Iris pigment epithelial cell (primary cell): ENCODE measurements at regions not wholly inside any gene's neighbourhood (a gene's known extent, or its start where the extent isn't known, plus 50 kb on each side); places are given as distances from the start of the nearest gene placed in this dataset.

Experiments
- DNase-seq: peaks from one replicate; pipeline ENCODE4 v3.0.0-alpha.2; 2011; ENCODE audit warnings: low read depth

DNA sequence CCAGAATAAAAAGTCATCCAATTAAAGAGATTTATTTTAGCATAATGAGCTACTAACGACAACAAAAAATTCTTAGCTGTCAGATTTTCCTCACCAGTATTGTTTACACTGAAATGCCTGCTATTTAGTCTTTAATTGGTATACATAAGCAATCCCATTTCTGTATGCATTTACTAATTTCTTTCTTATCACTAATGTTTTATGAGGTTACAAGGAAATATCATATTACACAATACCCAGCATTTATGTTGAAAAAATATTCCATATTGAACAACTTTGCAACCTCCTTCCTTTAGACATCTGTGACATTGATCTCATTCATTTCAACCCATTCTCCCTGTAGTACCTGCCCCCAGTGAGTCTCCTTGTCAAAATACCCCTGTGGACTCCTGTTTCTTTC is 135.4 kb downstream of the SLITRK6 start:
- no peak for DNase-seq

DNA sequence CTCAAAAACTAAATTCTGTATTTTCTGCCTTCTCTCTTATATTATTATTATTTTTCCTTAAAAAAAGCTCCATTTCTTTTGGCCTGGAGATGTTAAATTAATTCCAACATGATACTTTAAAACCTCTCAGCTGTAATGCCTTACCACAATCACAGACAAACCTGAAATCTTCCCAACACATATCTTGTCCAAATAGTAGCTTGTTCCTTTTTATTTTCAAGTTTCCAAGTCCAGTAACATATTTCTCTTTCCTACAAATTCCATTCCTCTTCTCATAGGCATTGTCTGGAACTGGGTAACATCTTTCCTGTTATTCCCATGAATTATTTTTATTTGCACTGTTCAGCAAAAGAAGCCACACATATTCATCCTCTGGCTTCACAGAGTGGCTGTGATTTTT is 137.0 kb downstream of the SLITRK6 start:
- DNase-seq = no peak

DNA sequence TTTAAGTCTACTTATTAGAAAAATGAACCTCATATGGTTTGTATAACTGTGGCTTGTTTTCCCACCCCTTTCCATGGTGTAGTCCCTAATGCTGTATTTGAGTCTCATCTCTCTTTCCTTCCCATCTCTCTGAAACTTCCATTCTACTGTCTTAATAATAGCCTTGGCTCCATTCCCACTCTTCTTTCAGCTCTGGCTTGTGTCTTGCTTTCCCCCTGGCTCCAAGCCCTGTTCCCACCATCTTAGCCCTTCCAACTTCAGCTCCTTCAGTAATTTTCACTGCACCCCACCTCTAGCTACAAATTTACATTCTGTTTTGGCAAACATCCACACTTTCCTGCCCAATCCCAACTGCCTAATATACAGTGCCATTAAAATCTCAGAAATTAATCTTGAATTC is 137.5 kb downstream of the SLITRK6 start:
- DNase-seq = no peak

DNA sequence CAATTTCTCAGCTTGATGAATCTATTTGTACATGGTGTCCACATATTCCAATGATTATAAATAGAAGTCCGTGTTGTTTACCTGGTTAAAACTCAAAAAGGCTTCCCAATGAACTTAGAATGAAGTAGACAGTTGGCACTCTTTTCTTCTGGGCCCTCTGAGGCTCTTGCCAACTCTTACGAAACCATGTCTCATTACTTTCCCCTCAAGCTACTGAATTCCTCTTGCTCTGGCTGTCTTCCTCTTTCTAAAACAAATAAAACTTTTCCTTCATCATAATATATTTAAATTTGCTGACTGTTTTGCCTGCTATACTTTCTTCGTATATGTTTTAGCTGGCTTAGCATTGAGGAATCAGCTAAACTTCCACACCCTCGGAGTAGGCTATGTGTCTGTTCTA is 139.7 kb downstream of the SLITRK6 start:
- DNase-seq = peak; percentile 22

DNA sequence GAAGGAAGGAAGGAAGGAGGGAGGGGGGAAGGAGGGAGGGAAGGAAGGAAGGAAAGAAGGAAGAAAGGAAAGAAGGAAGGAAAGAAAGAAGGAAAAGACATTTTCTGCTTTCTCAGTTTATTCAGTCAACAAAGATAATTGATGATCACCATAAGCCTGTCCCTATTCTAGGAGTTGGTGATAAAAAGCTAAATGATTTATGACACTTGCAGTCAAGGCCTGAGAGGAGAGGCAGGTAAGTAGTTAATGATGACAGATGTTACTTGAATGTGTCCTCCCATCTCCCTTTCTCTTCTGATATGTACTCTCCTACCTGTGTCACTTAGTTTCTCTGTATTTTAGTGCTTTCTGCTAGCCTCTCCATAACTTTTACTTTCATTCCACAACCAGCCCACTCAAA is 141.3 kb downstream of the SLITRK6 start:
- DNase-seq = no peak

DNA sequence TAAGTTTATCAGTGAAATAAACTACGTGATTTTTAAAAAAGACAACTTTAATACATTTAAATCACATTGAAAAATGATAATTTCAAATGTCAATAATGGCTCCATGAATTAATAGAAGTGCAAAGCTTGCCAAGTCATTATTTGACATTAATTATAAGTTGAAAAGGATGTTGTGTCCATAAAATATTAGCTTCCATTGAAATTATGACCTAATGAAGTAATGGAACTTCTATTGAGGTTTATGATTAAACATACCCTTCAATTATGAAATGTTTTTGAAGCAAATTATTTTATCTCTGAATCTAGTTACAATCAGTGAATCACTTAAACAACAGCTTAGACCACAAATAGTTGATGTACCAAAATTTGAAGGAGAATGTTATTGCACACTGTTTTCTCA is 144.2 kb downstream of the SLITRK6 start:
- no peak for DNase-seq

- DNase-seq = no peak
These were observed 145.0 kb downstream of the SLITRK6 start for GRCh38 chr13:85654227-85654626.

DNA sequence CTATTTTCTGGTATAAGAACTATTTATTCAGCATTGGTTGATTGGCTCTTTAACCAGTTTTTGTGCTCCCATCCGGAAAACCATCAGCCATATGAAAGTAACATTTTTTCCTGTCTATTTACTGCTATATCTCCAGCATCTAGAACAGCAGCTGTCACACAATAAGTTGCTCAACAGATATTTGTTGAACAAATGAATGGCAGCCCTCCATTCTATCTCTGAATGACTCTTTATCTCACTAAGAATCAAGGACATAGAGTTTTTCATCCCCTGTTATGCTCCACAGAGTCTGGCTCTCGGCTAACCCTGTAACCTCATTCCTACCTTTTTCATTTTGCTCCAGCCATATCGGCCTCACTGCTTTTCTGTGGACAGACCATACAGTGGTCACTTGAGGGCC is 145.5 kb downstream of the SLITRK6 start:
- no peak for DNase-seq

GRCh38 chr13:85652491-85652890 is 146.7 kb downstream of the SLITRK6 start:
- no peak for DNase-seq

GRCh38 chr13:85651440-85651839 is 147.8 kb downstream of the SLITRK6 start:
- DNase-seq = peak; percentile 31

DNA sequence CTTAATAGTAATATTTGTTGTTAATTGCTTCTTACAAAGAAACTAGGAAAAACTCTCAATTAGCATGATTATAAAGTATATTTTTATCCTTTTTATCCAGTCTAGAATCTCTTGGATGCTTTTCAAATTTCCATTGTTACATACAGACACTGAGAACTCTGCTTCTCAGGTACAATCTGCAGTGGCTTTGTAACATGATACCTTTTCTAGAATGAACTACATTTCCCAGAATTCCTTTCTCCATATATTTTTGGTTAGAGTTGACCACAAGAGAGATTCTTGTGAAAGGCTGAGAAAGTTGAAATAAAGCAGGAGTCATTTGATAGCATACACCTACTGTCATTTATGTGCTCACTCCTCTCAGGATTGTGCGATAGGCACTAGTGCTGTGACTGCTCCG is 148.6 kb downstream of the SLITRK6 start:
- DNase-seq = peak; percentile 2

DNA sequence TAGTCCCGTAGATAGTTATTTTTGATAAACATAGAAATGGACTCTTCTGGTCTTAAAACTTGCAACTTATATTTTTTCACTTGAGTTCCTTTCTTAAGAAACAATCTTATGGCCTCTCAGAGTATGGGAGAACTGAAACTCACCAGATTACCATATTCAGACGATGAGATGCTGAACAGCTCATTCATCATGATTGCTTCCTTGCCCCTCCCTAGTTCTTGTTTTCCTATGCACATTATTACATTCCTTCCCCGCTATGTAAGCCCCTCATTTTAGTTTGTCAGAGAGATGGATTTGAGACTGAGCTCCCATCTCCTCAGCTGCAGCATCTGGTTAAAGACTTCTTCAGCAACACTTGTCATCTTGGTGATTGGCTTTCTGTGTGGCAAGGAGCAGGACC is 158.5 kb downstream of the SLITRK6 start:
- DNase-seq = no peak

- no peak for DNase-seq
These were observed 160.3 kb downstream of the SLITRK6 start for GRCh38 chr13:85638815-85639393.

GRCh38 chr13:85638265-85638664 is 161.0 kb downstream of the SLITRK6 start:
- no peak for DNase-seq

DNA sequence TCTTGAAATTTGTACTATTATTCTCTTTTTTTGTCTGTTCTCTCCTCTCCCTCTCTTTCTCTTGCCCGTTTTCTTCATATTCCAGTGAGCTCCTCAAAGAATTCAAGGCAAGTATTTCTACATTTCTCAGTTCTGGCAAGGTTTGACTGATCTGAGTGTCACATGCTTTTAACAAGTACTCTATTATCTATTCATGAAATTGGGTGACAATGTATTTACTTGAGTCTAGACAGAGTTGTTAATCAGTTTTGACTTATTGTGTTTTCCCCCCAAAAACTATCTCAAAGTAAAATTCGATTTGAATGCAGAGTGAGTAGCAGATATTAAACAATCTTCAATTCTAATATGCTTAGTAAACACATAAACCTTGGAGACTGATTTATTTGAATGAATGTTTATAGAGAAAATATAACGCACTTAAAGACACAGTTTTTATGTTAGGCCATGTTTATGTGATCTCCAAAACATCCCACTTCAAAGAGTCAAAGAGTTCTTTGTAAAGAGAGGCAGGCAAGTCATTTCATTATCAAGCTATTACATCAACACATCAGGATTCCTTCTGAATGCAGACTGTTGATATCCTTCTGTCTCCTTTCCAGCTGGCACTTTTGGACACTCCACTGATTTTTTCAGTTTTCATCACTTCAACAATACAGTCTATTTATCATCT is 166.6 kb downstream of the SLITRK6 start:
- DNase-seq = no peak

DNA sequence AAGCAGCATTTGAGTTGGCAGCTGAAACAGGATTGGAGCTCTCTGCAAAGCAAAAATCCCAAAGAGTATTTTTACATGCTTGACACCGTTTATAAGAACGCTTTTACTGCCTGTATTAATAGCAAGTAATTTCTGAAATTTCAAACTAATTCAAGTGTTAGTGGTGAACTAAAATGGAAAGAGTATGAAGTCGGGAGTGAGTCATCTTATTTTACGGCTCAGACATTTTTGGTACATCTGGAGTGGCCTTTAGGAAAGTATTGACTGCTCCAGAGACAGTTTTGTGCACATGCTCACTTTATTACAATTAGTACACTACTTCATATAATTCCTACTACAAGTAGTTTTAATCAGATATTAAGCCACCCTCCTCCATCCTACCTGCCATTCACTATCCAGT is 167.4 kb downstream of the SLITRK6 start:
- DNase-seq = no peak

- DNase-seq = no peak
These were observed 172.6 kb downstream of the SLITRK6 start for GRCh38 chr13:85626603-85627002.

DNA sequence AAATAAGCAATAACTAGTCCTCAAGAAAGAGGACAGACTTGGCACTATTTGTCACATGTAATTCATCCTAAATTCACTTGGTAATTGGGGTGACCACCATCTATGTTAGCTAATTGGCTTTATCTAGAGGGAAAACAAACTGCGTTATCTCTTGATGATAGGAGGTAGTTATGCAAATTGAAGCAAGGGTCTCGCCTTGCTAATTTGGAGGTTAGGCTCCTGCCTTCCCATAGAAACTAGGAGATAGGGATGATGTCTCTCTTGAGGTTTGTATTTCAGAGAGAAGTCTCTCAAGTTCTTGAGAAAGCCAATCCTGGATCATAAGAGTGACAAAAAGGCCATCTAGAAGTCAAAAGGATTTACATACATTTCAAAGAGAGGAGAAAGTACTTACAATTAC is 179.9 kb downstream of the SLITRK6 start:
- DNase-seq = no peak

DNA sequence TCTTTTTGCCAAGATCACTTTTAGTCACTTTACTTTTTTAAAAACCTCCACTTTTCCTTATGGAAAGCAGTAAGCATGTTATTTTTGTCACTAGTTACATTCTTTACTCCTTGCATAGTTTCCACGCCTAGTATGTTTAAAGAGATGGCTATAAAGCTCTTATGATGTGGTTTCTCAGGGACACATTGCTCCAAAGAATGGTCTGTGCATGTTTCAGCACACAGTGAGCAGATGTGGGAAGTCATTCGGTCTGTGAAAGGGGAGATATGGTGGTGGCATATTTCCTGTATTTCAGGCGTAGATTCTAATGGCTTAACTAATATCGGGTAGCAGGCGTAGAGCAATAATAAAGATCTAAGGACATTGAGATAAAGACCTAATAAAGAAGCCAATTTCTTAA is 180.7 kb downstream of the SLITRK6 start:
- no peak for DNase-seq

DNA sequence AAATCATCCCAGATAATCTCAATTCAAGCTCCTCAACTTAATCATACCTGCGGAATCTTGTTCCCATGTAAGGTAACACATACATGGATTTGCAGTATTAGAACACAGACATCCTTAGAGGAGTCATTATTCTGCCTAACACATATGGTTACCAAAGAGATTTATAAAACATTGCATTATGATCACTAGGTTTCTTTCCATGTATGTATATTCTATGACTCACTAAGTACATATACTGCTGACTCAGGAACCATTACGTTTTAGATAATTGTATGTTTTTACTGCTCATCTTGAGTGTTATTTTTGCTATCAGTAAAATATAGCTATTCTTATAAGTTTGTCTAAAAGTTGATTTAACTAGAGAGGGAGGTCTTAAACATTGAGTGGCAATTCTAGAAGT is 182.9 kb downstream of the SLITRK6 start:
- DNase-seq = no peak

DNA sequence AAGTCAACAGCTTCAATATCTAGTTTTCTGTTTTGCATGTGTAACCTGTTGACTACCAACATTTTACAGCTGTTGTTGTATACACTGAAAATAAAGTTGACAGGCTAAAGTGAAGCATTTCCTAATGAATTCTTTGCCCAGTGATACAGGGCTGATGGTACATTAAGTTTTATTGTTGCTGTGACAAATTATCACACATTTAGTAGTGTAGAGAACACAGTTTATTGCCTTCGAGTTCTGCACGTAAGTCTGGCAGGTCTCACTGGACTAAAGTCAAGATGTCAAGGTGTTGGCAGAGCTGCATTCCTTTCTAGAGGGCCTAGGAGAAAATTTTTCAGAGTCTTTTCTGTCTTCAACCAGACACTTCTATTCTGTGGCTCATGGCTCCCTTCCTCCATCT is 184.2 kb downstream of the SLITRK6 start:
- DNase-seq = no peak

DNA sequence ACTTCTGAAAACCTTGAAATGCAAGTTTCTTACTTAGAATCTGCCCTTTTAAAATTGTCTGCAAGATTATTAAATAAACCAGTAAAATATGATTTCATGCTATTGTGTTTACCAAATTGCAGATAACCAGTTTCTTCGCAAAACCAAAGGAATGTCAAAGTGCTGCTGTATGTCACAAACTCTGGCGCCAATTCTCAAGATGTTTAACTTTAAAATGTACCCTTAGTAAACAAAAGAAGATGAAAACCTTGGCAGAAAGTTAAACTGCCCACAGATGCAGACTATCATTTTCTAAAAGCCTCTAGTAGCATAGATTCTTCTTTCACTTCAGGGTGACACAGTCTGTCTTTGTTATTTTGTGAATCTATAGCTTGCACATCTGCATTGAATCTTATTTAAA is 189.2 kb downstream of the SLITRK6 start:
- DNase-seq = no peak

DNA sequence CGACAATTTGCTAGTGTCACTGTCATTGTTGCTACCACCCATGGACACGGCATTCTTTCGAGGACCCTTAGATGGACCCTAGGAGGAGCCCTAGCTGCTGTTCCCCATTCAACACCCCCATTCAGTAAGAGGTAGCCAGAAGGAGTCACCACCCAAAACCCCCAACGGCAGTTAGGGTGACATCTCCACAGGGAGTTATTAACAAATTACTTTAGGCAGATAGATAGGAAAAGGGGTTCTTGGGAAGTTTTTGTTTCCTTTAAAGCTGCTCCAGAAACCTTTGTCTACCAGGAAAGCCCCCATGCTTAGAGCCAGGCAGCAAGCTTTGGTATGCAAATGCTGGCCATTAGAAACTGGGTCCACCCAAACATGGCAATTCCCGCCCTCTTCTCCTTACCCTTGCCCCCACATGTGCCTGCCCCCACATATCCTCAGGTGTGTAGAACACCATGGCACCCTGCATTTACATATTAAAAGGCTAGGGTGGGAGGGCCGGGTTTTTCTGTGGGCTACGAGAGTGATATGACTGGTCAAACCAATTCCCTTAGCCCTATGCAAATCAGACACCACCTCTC is 190.9 kb downstream of the SLITRK6 start:
- no peak for DNase-seq

GRCh38 chr13:85603735-85604134 is 195.5 kb downstream of the SLITRK6 start:
- DNase-seq = no peak
